Cardiac muscle cell (in vitro differentiated cells and primary cell): ENCODE measurements at regions not wholly inside any gene's neighbourhood (a gene's known extent, or its start where the extent isn't known, plus 50 kb on each side); places are given as distances from the start of the nearest gene placed in this dataset.

Experiments used
- DNase-seq, 2 donors: peaks; one replicate each; pipeline versions ENCODE4 v3.0.0 to v3.0.0-alpha.2; 2010 to 2017; ENCODE audit warnings: low read depth in 1 of 2, low spot score in 1 of 2
- H3K27ac ChIP-seq: fragments of 200-600 bp; sonication (generic); 2 replicates; pipeline ENCODE4 v1.5.1; 2016
- H3K27me3 ChIP-seq: fragments of 200-600 bp; sonication (generic); 2 replicates; pipeline ENCODE4 v1.6.0; 2016; ENCODE audit warnings: control low read depth
- H3K36me3 ChIP-seq: fragments of 200-600 bp; sonication (generic); 2 replicates; pipeline ENCODE4 v1.5.1; 2016; ENCODE audit warnings: control low read depth
- H3K4me1 ChIP-seq: fragments of 200-600 bp; sonication (generic); 2 replicates; pipeline ENCODE4 v1.8.1; 2017; ENCODE audit warnings: low read depth, mild to moderate bottlenecking, mixed run types
- H3K4me3 ChIP-seq: fragments of 200-600 bp; sonication (generic); 2 replicates; pipeline ENCODE4 v1.5.1; 2016; ENCODE audit warnings: mild to moderate bottlenecking
- H3K9me3 ChIP-seq: fragments of 200-600 bp; sonication (generic); 2 replicates; pipeline ENCODE4 v1.5.1; 2017; ENCODE audit warnings: low read depth, mild to moderate bottlenecking, control low read depth
- TF ChIP-seq, protein P1 (sequence below): IDR thresholded peaks from 2 replicates; pipeline ENCODE4 v1.5.1; 2012; ENCODE audit warnings: low read depth, mild to moderate bottlenecking, low read length

DNA sequence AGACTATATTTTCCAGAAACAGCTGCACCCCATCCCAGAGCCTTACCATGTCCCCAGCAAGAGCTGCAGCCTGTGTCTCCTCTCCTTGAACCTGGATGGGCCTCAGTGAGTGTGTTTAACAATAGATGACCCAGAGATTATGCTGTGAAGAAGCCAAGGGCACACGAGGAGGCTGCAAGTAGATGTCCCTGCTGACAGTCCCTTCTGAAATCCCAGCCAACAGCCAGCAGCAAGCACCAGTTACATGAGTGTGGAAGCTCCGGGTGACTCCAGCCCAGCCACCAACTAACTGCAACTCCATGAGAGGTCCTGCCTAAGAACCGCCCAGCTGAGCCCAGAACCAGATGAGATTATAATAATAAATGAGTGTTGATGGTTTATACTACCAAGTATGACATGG lies 191.7 kb downstream of the BCL11B start:
- Histone ChIP-seq H3K27ac (no peak overlapping the region), H3K4me3 (no peak overlapping the region), H3K36me3 (no peaks in the 10 kb centered on the region), H3K4me1 (no peaks in the 10 kb centered on the region), H3K27me3 (no peaks in the 10 kb centered on the region), H3K9me3 (no peaks in the 10 kb centered on the region)
- TF ChIP-seq, protein P1, sequence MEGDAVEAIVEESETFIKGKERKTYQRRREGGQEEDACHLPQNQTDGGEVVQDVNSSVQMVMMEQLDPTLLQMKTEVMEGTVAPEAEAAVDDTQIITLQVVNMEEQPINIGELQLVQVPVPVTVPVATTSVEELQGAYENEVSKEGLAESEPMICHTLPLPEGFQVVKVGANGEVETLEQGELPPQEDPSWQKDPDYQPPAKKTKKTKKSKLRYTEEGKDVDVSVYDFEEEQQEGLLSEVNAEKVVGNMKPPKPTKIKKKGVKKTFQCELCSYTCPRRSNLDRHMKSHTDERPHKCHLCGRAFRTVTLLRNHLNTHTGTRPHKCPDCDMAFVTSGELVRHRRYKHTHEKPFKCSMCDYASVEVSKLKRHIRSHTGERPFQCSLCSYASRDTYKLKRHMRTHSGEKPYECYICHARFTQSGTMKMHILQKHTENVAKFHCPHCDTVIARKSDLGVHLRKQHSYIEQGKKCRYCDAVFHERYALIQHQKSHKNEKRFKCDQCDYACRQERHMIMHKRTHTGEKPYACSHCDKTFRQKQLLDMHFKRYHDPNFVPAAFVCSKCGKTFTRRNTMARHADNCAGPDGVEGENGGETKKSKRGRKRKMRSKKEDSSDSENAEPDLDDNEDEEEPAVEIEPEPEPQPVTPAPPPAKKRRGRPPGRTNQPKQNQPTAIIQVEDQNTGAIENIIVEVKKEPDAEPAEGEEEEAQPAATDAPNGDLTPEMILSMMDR = no peak
- DNase-seq = no peak

DNA sequence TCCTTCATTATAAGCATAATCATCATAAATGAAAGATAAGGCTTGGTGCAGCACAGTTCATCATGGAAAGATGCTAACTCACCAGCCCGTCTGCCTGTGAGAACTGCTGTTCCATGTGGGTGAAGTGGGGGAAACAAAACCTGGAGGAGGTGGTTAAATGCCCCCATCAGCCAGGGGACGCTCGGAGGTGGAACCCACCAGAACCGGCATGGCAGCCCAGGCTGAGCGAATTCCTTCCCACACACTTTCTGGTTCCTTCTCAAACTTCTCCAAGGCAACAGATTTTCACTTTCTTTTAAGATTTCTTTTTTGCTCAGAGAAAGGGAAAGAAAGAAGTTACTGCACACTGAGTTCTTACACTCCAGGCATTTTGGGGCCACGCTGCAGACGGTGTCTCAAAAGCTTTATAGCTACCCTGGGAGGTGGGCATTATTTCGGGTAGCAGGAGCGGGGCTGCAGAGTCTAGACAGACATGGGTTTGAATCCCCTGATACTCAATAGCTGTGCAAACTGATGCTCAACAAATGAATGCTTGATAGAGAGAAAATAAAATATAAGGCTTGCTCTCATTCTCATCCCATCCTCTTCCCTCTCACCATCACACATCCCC lies 190.7 kb downstream of the BCL11B start:
- H3K4me3 ChIP-seq = no peak overlapping the region
- peaks cover 3% of the 10 kb centered on the region for H3K9me3 ChIP-seq
- no peak for DNase-seq
- no peak overlapping the region for H3K27ac ChIP-seq
- no peaks in the 10 kb centered on the region for H3K27me3 ChIP-seq
- H3K4me1 ChIP-seq = no peaks in the 10 kb centered on the region
- TF ChIP-seq, protein P1 = no peak
- no peaks in the 10 kb centered on the region for H3K36me3 ChIP-seq

DNA sequence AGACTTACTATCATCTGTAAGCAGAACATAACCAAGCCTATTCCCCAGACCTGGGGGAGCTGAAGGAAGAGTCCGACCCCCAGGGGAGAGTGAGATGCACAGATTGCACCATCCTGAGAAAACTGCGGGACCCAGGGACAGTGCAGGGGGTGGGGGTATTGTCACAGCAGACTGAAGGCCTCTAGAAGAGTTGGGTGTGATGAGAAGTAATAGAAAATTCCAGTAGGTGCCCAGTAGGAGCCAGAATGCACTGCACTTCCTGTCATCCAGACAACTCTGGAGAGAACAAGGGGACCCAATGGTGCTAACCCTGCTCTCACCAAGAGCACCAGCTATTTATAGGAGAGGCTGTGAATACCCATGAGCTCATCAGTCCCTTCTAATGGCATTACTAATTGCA lies 190.1 kb downstream of the BCL11B start:
- Histone ChIP-seq H3K4me1 (no peaks in the 10 kb centered on the region), H3K27ac (no peak overlapping the region), H3K36me3 (no peaks in the 10 kb centered on the region), H3K4me3 (no peak overlapping the region), H3K9me3 (peaks cover 3% of the 10 kb centered on the region), H3K27me3 (no peaks in the 10 kb centered on the region)
- TF ChIP-seq, protein P1 = no peak
- no peak for DNase-seq

DNA sequence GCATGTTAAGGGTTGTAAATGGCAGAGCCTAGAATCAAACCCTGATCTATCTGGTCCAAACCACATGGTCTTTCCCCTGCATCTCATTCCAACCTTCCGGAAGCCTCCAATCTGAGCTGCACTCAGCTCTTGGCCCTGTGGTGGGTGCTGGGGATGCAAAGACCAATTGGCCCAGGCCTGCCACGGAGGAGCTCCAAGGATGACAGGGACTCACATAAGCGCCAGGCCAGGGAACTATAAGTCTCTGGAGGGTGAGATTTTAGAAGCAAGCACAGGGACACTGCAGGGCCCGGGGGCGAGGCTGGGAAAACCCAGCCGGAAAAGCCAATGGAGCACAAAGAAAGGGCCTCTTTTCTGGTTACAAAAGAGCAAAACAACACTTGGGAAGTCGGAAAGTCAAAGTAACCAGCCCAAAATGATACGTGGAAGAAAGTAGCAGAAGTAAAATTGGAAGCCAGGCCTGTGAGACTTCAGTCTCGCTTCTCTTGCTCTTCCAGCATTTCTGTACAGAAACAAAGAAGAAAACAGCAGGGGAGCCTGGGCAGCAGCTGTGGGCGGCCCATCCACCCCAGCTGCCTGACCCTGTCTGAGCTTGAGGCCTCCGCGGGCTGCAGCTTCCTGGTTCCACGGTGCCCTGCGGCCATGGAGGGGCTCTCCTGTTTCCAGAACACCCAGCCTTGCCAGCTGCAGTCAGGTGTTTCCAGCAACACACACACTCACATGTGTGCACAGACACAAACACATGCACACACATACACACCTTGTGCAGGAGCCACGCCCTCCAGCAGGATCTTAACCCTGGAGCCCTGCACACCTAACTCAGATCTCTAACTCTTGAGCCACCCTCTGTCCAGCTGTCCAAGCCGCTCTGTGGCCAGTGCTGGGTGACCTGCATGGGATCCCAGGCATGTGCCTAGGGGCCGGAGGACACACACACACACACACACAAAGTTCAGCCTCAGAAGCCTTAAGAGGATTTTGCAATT lies 178.2 kb downstream of the BCL11B start:
- Histone ChIP-seq H3K9me3 (no peaks in the 10 kb centered on the region), H3K27ac (no peak overlapping the region)

DNA sequence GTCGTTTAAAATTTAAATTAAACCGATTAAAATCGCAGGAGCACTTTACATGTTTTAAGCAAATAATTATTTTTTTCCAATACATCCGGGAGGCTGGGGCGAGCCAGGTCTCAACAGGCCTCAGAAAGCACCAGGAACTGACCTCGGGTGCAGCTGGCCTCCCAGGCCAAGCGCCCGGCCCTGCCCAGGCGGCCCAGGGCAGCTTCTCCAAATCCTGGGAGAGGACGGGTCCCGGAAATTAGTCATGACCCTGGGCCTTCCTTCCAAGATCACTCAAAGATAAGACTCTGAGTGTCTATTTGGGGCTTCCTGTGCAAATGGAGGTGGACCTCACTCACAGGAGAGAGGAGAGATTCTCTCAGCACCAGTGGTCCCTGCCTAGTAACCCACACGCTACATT lies 177.1 kb downstream of the BCL11B start:
- Histone ChIP-seq H3K4me3 (no peak overlapping the region), H3K36me3 (no peaks in the 10 kb centered on the region), H3K27ac (no peak overlapping the region), H3K27me3 (no peaks in the 10 kb centered on the region), H3K9me3 (no peaks in the 10 kb centered on the region), H3K4me1 (no peaks in the 10 kb centered on the region)
- TF ChIP-seq, protein P1 = no peak
- DNase-seq = no peak

More for the DNA sequence above, 178.2 kb downstream of the BCL11B start:
- Histone ChIP-seq H3K4me3 (no peak overlapping the region), H3K36me3 (no peaks in the 10 kb centered on the region), H3K4me1 (no peaks in the 10 kb centered on the region), H3K27me3 (no peaks in the 10 kb centered on the region)
- DNase-seq = no peak
- TF ChIP-seq, protein P1 = no peak
